PC-3 (cell line): ENCODE measurements at regions not wholly inside any gene's neighbourhood (a gene's known extent, or its start where the extent isn't known, plus 50 kb on each side); places are given as distances from the start of the nearest gene placed in this dataset.

Experiments
- EZH2 ChIP-seq: fragments of 300-600 bp; sonication (generic); IDR thresholded peaks from one replicate; pipeline ENCODE4 v1.6.1; 2017; ENCODE audit warnings: antibody characterized with exemption, mild to moderate bottlenecking, low read length; ENCODE audit not compliant: unreplicated experiment
- EZH2phosphoT487 ChIP-seq: fragments of 300-600 bp; sonication (generic); IDR thresholded peaks from 2 replicates; pipeline ENCODE4 v1.6.1; 2018; ENCODE audit warnings: mild to moderate bottlenecking, antibody characterized with exemption, low read length, borderline replicate concordance
- TF ChIP-seq, protein P1 (sequence below): fragments of 300-600 bp; sonication (generic); conservative IDR thresholded peaks from 2 replicates; pipeline ENCODE4 v1.5.1; 2017; ENCODE audit warnings: antibody characterized with exemption, low read depth, mild to moderate bottlenecking, low read length

DNA sequence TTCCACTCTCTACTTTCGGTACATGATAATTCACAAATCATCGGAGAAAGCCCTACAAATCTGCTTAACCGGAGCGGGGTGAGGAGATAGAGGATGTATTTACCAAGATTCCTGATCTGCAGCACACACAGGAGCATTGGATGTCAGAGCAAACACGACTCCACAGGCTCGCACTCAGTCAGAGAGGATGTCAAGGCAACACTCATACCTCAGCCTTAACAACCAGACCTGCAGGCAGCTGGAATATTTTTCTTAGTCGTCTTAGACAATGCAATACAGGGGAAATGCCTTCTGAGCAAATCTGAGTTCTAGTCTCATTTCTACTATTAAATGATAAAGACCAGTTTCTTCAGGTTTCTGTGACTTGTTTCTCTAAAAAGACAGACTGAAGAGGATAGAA, 159.3 kb upstream of the CPNE8 start:
- TF ChIP-seq, protein P1, sequence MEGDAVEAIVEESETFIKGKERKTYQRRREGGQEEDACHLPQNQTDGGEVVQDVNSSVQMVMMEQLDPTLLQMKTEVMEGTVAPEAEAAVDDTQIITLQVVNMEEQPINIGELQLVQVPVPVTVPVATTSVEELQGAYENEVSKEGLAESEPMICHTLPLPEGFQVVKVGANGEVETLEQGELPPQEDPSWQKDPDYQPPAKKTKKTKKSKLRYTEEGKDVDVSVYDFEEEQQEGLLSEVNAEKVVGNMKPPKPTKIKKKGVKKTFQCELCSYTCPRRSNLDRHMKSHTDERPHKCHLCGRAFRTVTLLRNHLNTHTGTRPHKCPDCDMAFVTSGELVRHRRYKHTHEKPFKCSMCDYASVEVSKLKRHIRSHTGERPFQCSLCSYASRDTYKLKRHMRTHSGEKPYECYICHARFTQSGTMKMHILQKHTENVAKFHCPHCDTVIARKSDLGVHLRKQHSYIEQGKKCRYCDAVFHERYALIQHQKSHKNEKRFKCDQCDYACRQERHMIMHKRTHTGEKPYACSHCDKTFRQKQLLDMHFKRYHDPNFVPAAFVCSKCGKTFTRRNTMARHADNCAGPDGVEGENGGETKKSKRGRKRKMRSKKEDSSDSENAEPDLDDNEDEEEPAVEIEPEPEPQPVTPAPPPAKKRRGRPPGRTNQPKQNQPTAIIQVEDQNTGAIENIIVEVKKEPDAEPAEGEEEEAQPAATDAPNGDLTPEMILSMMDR: no peak
- TF ChIP-seq EZH2phosphoT487 (no peak), EZH2 (no peak)
